OCI-LY3 (cell line): ENCODE measurements at regions not wholly inside any gene's neighbourhood (a gene's known extent, or its start where the extent isn't known, plus 50 kb on each side); places are given as distances from the start of the nearest gene placed in this dataset.
"Not testable (repeated sequence)": the region's sequence is repeated elsewhere in the genome, so short reads cannot be mapped to it uniquely, and the experiment has no call there.

Experiments used
- H2AFZ ChIP-seq: fragments of 200-600, 300-600 bp; shearing (Covaris generic); 2 replicates; pipeline ENCODE4 v1.6.0; 2014; ENCODE audit warnings: antibody characterized with exemption, low read depth, low read length
- H3K27ac ChIP-seq: fragments of 200-600, 300-600 bp; sonication (generic); 2 replicates; pipeline ENCODE4 v1.5.1; 2014; ENCODE audit warnings: mild to moderate bottlenecking, low read length, moderate library complexity, mixed read lengths
- H3K27me3 ChIP-seq: fragments of 200-600, 300-600 bp; sonication (generic); 2 replicates; pipeline ENCODE4 v1.6.1; 2014; ENCODE audit warnings: low read depth, low read length, mixed read lengths
- H3K36me3 ChIP-seq: fragments of 200-600, 300-600 bp; sonication (generic); replicated peaks from 2 replicates; pipeline ENCODE3; 2014; ENCODE audit warnings: low read depth, low read length, mixed read lengths
- H3K4me1 ChIP-seq: fragments of 300-600, 200-600 bp; sonication (generic); 2 replicates; pipeline ENCODE4 v1.6.1; 2014; ENCODE audit warnings: low read length, mixed read lengths
- H3K4me2 ChIP-seq: fragments of 200-600, 300-600 bp; sonication (generic); 2 replicates; pipeline ENCODE4 v1.6.1; 2014; ENCODE audit warnings: low read length, mixed read lengths
- H3K4me3 ChIP-seq: fragments of 300-600, 200-600 bp; sonication (generic); 2 replicates; pipeline ENCODE4 v1.5.1; 2014; ENCODE audit warnings: antibody characterized with exemption, mild to moderate bottlenecking, low read length, moderate library complexity
- H3K79me2 ChIP-seq: fragments of 300-600, 200-600 bp; shearing (Covaris generic); 2 replicates; pipeline ENCODE4 v1.6.1; 2014; ENCODE audit warnings: mild to moderate bottlenecking, low read length, mixed read lengths
- H3K9ac ChIP-seq: fragments of 300-600, 200-600 bp; shearing (Covaris generic); 2 replicates; pipeline ENCODE4 v1.6.0; 2014; ENCODE audit warnings: mild to moderate bottlenecking, low read length, moderate library complexity
- H3K9me3 ChIP-seq: fragments of 200-600, 300-600 bp; shearing (Covaris generic); 2 replicates; pipeline ENCODE4 v1.6.1; 2014; ENCODE audit warnings: low read length, mixed read lengths; ENCODE audit not compliant: insufficient read depth
- H4K20me1 ChIP-seq: fragments of 200-600, 300-600 bp; sonication (generic); 2 replicates; pipeline ENCODE4 v1.6.1; 2016; ENCODE audit warnings: low read length, mixed read lengths; ENCODE audit not compliant: insufficient read depth
- EZH2phosphoT487 ChIP-seq: fragments of 200-600 bp; shearing (Covaris generic); IDR thresholded peaks from 2 replicates; pipeline ENCODE4 v1.6.1; 2018; ENCODE audit warnings: antibody characterized with exemption, mixed run types, low read depth
- TF ChIP-seq, protein P1 (sequence below): fragments of 200-600, 300-600 bp; sonication (generic); IDR thresholded peaks from 2 replicates; pipeline ENCODE4 v1.5.1; 2014; ENCODE audit warnings: antibody characterized with exemption, low read length, low read depth

DNA sequence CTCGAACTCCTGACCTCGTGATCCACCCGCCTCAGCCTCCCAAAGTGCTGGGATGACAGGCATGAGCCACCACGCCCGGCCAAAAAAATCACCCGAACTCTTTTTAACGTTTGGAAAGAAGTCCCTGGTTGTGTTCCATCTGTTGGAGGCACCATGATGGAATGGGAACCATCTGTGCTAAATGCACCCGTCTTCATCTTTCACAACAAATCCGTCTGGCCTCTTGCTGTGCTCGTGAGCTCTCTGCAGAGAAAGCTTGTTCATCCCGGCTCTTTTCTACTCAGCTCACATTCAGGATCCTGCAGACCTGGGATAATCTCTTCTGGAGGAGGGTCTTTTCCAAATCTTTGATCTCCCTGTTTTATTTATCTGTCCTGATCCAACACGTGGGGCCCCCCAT lies 188.8 kb downstream of the CRLF2 start:
- TF ChIP-seq, protein P1, sequence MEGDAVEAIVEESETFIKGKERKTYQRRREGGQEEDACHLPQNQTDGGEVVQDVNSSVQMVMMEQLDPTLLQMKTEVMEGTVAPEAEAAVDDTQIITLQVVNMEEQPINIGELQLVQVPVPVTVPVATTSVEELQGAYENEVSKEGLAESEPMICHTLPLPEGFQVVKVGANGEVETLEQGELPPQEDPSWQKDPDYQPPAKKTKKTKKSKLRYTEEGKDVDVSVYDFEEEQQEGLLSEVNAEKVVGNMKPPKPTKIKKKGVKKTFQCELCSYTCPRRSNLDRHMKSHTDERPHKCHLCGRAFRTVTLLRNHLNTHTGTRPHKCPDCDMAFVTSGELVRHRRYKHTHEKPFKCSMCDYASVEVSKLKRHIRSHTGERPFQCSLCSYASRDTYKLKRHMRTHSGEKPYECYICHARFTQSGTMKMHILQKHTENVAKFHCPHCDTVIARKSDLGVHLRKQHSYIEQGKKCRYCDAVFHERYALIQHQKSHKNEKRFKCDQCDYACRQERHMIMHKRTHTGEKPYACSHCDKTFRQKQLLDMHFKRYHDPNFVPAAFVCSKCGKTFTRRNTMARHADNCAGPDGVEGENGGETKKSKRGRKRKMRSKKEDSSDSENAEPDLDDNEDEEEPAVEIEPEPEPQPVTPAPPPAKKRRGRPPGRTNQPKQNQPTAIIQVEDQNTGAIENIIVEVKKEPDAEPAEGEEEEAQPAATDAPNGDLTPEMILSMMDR: no peak
- no peak for TF ChIP-seq EZH2phosphoT487
- H3K4me3 ChIP-seq: no peak overlapping the region
- no peak overlapping the region for H3K9ac ChIP-seq
- H3K9me3 ChIP-seq: peaks cover 4% of the 10 kb centered on the region
- H3K79me2 ChIP-seq: no peaks in the 10 kb centered on the region
- H3K27ac ChIP-seq: no peak overlapping the region
- H4K20me1 ChIP-seq: no peaks in the 10 kb centered on the region
- no peak overlapping the region for H3K4me2 ChIP-seq
- H2AFZ ChIP-seq: no peak overlapping the region
- H3K27me3 ChIP-seq: no peaks in the 10 kb centered on the region
- H3K4me1 ChIP-seq: no peaks in the 10 kb centered on the region
- no peaks in the 10 kb centered on the region for H3K36me3 ChIP-seq

DNA sequence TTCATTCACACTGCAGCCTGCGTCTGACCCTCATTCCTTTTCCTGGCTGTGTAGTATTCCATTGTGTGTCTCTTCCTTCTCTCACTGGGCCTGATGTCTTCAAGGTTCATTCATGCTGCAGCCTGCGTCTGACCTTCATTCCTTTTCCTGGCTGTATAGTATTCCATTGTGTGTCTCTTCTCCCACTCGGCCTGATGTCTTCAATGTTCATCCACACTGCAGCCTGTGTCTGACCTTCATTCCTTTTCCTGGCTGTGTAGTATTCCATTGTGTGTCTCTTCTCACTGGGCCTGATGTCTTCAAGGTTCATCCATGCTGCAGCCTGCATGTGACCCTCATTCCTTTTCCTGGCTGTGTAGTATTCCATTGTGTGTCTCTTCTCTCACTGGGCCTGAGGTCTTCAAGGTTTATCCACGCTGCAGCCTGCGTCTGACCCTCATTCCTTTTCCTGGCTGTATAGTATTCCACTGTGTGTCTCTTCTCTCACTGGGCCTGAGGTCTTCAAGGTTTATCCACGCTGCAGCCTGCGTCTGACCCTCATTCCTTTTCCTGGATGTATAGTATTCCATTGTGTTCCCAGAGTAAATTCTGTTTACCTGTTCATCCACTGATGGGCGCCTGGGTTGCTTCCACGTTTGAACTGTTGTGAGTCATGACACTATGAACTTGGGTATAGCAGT lies 191.0 kb downstream of the CRLF2 start:
- not testable (repeated sequence) for H3K4me1 ChIP-seq, H3K4me3 ChIP-seq, H3K79me2 ChIP-seq, H2AFZ ChIP-seq, H3K36me3 ChIP-seq, H3K27me3 ChIP-seq, H3K9me3 ChIP-seq, H3K27ac ChIP-seq, H3K4me2 ChIP-seq, H3K9ac ChIP-seq, H4K20me1 ChIP-seq

DNA sequence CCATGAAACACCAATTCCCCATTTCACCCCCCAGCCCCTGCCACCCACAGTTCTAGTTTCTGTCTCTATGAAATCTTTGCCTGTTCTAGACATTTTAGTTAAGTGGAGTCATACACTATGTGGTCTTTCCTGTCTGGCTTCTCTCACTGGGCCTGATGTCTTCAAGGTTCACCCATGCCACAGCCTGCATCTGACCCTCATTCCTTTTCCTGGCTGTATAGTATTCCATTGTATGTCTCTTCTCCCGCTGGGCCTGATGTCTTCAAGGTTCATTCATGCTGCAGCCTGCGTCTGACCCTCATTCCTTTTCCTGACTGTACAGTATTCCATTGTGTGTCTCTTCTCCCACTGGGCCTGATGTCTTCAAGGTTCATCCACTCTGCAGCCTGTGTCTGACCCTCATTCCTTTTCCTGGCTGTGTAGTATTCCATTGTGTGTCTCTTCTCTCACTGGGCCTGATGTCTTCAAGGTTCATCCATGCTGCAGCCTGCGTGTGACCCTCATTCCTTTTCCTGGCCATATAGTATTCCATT lies 191.7 kb downstream of the CRLF2 start:
- H3K4me2 ChIP-seq: no peak overlapping the region
- H3K4me3 ChIP-seq: no peak overlapping the region
- H3K9me3 ChIP-seq: peaks cover 4% of the 10 kb centered on the region
- no peak overlapping the region for H2AFZ ChIP-seq
- H3K36me3 ChIP-seq: no peaks in the 10 kb centered on the region
- no peaks in the 10 kb centered on the region for H3K4me1 ChIP-seq
- no peak overlapping the region for H3K9ac ChIP-seq
- no peak for TF ChIP-seq EZH2phosphoT487
- TF ChIP-seq, protein P1: no peak
- H3K79me2 ChIP-seq: no peaks in the 10 kb centered on the region
- no peaks in the 10 kb centered on the region for H4K20me1 ChIP-seq
- no peaks in the 10 kb centered on the region for H3K27me3 ChIP-seq
- no peak overlapping the region for H3K27ac ChIP-seq

DNA sequence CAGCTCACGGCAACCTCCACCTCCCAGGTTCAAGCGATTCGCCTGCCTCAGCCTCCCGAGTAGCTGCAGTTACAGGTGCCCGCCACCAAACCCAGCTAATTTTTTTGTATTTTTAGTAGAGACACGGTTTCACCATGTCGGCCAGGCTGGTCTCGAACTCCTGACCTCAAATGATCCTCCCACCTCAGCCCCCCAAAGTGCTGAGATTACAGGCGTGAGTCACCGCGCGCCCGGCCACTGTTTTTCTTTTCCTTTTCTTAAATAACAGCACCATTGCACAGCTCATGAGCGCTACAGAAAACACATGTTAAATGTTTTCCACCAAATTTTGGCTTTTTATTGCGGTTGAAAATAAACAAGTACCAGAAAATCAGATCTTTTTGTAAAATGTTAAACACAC lies 195.5 kb downstream of the CRLF2 start:
- H3K4me1 ChIP-seq, H4K20me1 ChIP-seq, H3K9ac ChIP-seq, H3K79me2 ChIP-seq, H3K9me3 ChIP-seq, H3K36me3 ChIP-seq, H2AFZ ChIP-seq, H3K4me2 ChIP-seq, H3K27me3 ChIP-seq, H3K27ac ChIP-seq, H3K4me3 ChIP-seq: not testable (repeated sequence)

DNA sequence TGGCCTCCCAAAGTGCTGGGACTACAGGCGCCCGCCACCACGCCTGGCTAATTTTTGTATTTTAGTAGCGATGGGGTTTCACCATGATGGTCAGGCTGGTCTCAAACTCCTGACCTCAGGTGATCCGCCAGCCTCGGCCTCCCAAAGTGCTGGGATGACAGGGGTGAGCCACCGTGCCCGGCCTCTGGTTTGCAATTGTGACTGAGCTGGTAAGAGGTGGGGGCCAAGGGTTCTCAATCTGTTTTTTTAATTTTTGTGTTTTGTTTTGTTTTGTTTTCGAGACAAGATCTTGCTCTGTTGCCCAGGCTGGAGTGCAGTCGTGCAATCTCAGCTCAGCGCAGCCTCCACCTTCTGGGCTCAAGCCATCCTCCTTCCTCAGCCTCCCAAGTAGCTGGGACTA lies 196.2 kb downstream of the CRLF2 start:
- not testable (repeated sequence) for H3K36me3 ChIP-seq, H2AFZ ChIP-seq, H4K20me1 ChIP-seq, H3K27me3 ChIP-seq, H3K9ac ChIP-seq, H3K4me3 ChIP-seq, H3K9me3 ChIP-seq, H3K27ac ChIP-seq, H3K4me1 ChIP-seq, H3K79me2 ChIP-seq, H3K4me2 ChIP-seq
